Fibroblast of lung (primary cell): ENCODE measurements at regions not wholly inside any gene's neighbourhood (a gene's known extent, or its start where the extent isn't known, plus 50 kb on each side); places are given as distances from the start of the nearest gene placed in this dataset.

Experiments used
- DNase-seq, 2 donors: peaks; one replicate each; pipeline versions ENCODE4 v3.0.0 to v3.0.0-alpha.2; 2010; ENCODE audit warnings: low read depth in 2 of 2
- H2AFZ ChIP-seq: 2 replicates; pipeline ENCODE4 v1.5.1; 2012; ENCODE audit warnings: low read length, control low read depth, inconsistent platforms
- H3K27ac ChIP-seq: 2 replicates; pipeline ENCODE4 v1.5.1; 2011; ENCODE audit warnings: low read length, control low read depth; ENCODE audit not compliant: insufficient read depth
- H3K27me3 ChIP-seq: 2 replicates; pipeline ENCODE4 v1.5.1; 2011; ENCODE audit warnings: mild to moderate bottlenecking, low read length; ENCODE audit not compliant: control insufficient read depth, insufficient read depth
- H3K36me3 ChIP-seq: 2 replicates; pipeline ENCODE4 v1.5.1; 2011; ENCODE audit warnings: low read length; ENCODE audit not compliant: control insufficient read depth, insufficient read depth
- H3K4me1 ChIP-seq: 2 replicates; pipeline ENCODE4 v1.5.1; 2011; ENCODE audit warnings: low read length; ENCODE audit not compliant: control insufficient read depth, insufficient read depth; ENCODE audit errors: extremely low read depth
- H3K4me2 ChIP-seq: 2 replicates; pipeline ENCODE4 v1.5.1; 2011; ENCODE audit warnings: low read length, control low read depth; ENCODE audit not compliant: insufficient read depth; ENCODE audit errors: extremely low read depth
- H3K4me3 ChIP-seq, 4 experiments: fragments of 200-600 bp in 1 of 4; sonication (generic) in 1 of 4; replicated peaks in 1 of 4; 2 replicates each; pipeline ENCODE4 v1.5.1; 2011 to 2016; ENCODE audit warnings: low read length in 4 of 4, low read depth in 3 of 4, mild to moderate bottlenecking in 3 of 4, control low read depth in 2 of 4, inconsistent platforms in 1 of 4, mixed read lengths in 1 of 4; ENCODE audit not compliant: insufficient read depth in 1 of 4; ENCODE audit errors: control extremely low read depth in 1 of 4
- H3K79me2 ChIP-seq: 2 replicates; pipeline ENCODE4 v1.5.1; 2012; ENCODE audit warnings: mild to moderate bottlenecking, low read length, inconsistent platforms; ENCODE audit not compliant: control insufficient read depth, insufficient read depth
- H3K9ac ChIP-seq: 2 replicates; pipeline ENCODE4 v1.5.1; 2011; ENCODE audit warnings: mild to moderate bottlenecking, low read length, control low read depth; ENCODE audit not compliant: insufficient read depth
- H3K9me3 ChIP-seq: 2 replicates; pipeline ENCODE4 v1.5.1; 2012; ENCODE audit warnings: low read depth, low read length; ENCODE audit not compliant: control insufficient read depth, insufficient read depth
- H4K20me1 ChIP-seq: 2 replicates; pipeline ENCODE4 v1.5.1; 2011; ENCODE audit warnings: low read length; ENCODE audit not compliant: control insufficient read depth, insufficient read depth; ENCODE audit errors: extremely low read depth
- CTCF ChIP-seq, 2 donors: IDR thresholded peaks in 1 of 2; conservative IDR thresholded peaks in 1 of 2; 1 replicate in 1 of 2; 2 replicates in 1 of 2; pipeline ENCODE4 v1.5.1; 2011 to 2012; ENCODE audit warnings: low read length in 2 of 2, control low read depth in 1 of 2, inconsistent platforms in 1 of 2, low read depth in 1 of 2, mild to moderate bottlenecking in 1 of 2
- EZH2 ChIP-seq: IDR thresholded peaks from 2 replicates; pipeline ENCODE4 v1.5.1; 2012; ENCODE audit warnings: low read length, control low read depth, mild to moderate bottlenecking; ENCODE audit errors: missing control alignments

DNA sequence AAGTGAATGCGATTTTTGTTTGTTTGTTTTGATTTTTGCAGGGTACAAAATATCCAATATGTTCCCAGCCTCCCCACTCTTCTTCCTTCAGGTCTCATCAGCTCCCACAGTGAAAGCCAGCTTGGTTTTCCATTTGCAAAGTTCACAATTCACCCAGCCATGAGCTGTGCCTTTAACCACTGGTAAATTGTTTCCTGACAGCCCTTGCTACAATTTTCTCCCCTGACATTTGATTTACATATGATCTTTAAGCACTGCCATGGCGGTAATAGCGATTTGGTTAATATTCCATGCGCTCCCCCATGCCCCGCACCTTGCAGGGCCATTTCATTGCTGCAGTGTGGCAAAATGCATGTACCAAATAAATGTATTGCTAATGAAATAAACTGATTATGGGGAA, 385.9 kb downstream of the MIAT start:
- peaks cover 4% of the 10 kb centered on the region for H3K27me3 ChIP-seq
- H4K20me1 ChIP-seq, result no peaks in the 10 kb centered on the region
- no peak overlapping the region for H2AFZ ChIP-seq

DNA sequence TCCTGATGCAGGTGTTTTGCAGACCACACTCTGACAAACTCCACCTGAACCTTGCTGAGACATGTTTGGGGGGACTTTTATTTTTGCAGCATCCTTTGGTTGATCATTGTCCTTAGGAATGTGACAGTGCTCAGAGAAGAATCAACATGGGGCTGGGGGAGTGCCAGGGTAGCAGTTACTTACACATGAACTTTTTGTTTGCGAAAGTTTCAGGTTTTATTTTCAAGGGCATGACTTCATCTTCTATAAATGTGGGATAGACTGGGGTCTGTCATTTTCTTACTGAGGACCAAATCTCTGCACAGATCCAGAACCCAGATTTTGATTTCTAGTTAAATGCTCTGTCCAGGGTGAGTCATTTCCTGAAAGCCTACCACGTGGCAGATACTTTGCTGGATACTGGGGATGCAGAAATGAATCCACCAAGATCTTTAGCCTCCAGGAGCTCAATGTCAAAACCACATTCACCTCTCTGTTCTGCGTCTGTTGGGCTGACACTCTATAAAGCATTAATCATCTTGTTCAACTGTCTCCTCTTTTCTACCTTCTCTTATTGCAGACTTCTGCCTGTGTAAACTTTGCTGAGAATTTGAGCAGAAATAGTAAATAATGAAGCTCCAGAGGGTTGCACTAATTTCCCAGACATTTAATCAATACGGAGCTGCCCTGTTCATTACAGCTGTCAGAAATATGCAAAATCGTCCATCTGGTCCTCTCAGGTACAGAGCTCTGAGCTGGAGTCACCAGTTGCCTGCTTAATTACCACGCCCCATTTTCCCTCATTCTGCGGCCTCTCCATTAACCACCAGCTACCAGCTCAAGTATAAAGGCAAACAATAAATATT, 387.9 kb downstream of the MIAT start:
- no peaks in the 10 kb centered on the region for H4K20me1 ChIP-seq
- H3K27me3 ChIP-seq, result peaks cover 3% of the 10 kb centered on the region
- TF ChIP-seq CTCF (conservative IDR thresholded peaks at IDR 0.05 in 1 of 2, IDR thresholded peaks at IDR 0.05 in 1 of 2; ENCODE audit: low read depth in 1 of 2, low read length in 2 of 2), result no peak
- no peak for TF ChIP-seq EZH2
- H3K4me2 ChIP-seq, result no peak overlapping the region
- no peaks in the 10 kb centered on the region for H3K4me1 ChIP-seq
- H3K36me3 ChIP-seq, result no peaks in the 10 kb centered on the region
- no peaks in the 10 kb centered on the region for H3K79me2 ChIP-seq
- H3K9ac ChIP-seq, result no peak overlapping the region
- peak; percentile 7 to 86 for DNase-seq
- H2AFZ ChIP-seq, result no peak overlapping the region
- no peak overlapping the region for H3K4me3 ChIP-seq
- H3K9me3 ChIP-seq, result no peaks in the 10 kb centered on the region
- no peak overlapping the region for H3K27ac ChIP-seq

More for the DNA sequence above, 385.9 kb downstream of the MIAT start:
- no peak for TF ChIP-seq EZH2
- TF ChIP-seq CTCF (conservative IDR thresholded peaks at IDR 0.05 in 1 of 2, IDR thresholded peaks at IDR 0.05 in 1 of 2; ENCODE audit: low read depth in 1 of 2, low read length in 2 of 2), result no peak
- no peaks in the 10 kb centered on the region for H3K36me3 ChIP-seq
- H3K4me3 ChIP-seq, result no peak overlapping the region
- H3K79me2 ChIP-seq, result no peaks in the 10 kb centered on the region
- no peak overlapping the region for H3K9ac ChIP-seq
- no peak overlapping the region for H3K27ac ChIP-seq
- no peaks in the 10 kb centered on the region for H3K4me1 ChIP-seq
- no peak overlapping the region for H3K4me2 ChIP-seq
- DNase-seq, result no peak
- H3K9me3 ChIP-seq, result no peaks in the 10 kb centered on the region

- no peak overlapping the region for H3K4me3 ChIP-seq
- H3K9me3 ChIP-seq, result no peaks in the 10 kb centered on the region
- no peak overlapping the region for H3K9ac ChIP-seq
- H3K27me3 ChIP-seq, result peaks cover under 1% of the 10 kb centered on the region
- no peaks in the 10 kb centered on the region for H3K79me2 ChIP-seq
- TF ChIP-seq EZH2, result no peak
- TF ChIP-seq CTCF (conservative IDR thresholded peaks at IDR 0.05 in 1 of 2, IDR thresholded peaks at IDR 0.05 in 1 of 2; ENCODE audit: low read depth in 1 of 2, low read length in 2 of 2), result no peak
- no peaks in the 10 kb centered on the region for H4K20me1 ChIP-seq
- H2AFZ ChIP-seq, result no peak overlapping the region
- no peaks in the 10 kb centered on the region for H3K36me3 ChIP-seq
- no peak for DNase-seq
- no peak overlapping the region for H3K4me2 ChIP-seq
- H3K27ac ChIP-seq, result no peak overlapping the region
- H3K4me1 ChIP-seq, result no peaks in the 10 kb centered on the region
These were observed 388.7 kb downstream of the MIAT start for GRCh38 chr22:27046086-27046485.
